Sigmoid colon (tissue), 6 donors: ENCODE measurements at regions not wholly inside any gene's neighbourhood (a gene's known extent, or its start where the extent isn't known, plus 50 kb on each side); places are given as distances from the start of the nearest gene placed in this dataset.

Experiments
- DNase-seq: peaks from one replicate; pipeline ENCODE4 v3.0.0-alpha.2; 2019
- H3K27ac ChIP-seq, 4 donors: fragments of 200-600 bp; sonication (generic); one replicate each; pipeline ENCODE4 v1.5.1; 2016 to 2019; ENCODE audit warnings: mild to moderate bottlenecking in 1 of 4
- H3K27me3 ChIP-seq, 3 donors: fragments of 200-600 bp; sonication (generic); one replicate each; pipeline ENCODE4 v1.5.1; 2019; ENCODE audit warnings: mild to moderate bottlenecking in 1 of 3
- H3K36me3 ChIP-seq, 4 donors: fragments of 200-600 bp; sonication (generic); one replicate each; pipeline ENCODE4 v1.5.1; 2016 to 2019
- H3K4me1 ChIP-seq, 4 donors: fragments of 200-600 bp; sonication (generic); one replicate each; pipeline ENCODE4 v1.5.1; 2017 to 2019
- H3K4me3 ChIP-seq, 4 donors: fragments of 200-600 bp; sonication (generic); one replicate each; pipeline ENCODE4 v1.5.1; 2017 to 2019; ENCODE audit warnings: mild to moderate bottlenecking in 2 of 4, moderate library complexity in 1 of 4
- H3K9me3 ChIP-seq, 4 donors: fragments of 200-600 bp in 3 of 4; sonication (generic) in 3 of 4; one replicate each; pipeline versions ENCODE4 v1.5.1 to v1.6.1; 2013 to 2019
- CTCF ChIP-seq, 4 experiments: fragments of 450-650 bp in 3 of 4; fragments of 200-600 bp in 1 of 4; IDR thresholded peaks; one replicate each; pipeline ENCODE4 v1.5.1; 2016 to 2019; ENCODE audit warnings: antibody characterized with exemption in 4 of 4, mild to moderate bottlenecking in 3 of 4, moderate library complexity in 2 of 4
- EP300 ChIP-seq, 4 donors: sonication (generic); formaldehyde crosslinking; IDR thresholded peaks; one replicate each; pipeline ENCODE4 v1.6.1; 2017; ENCODE audit warnings: antibody characterized with exemption in 4 of 4
- POLR2A ChIP-seq, 2 donors: fragments of 450-650 bp; IDR thresholded peaks; one replicate each; pipeline ENCODE4 v1.6.1; 2016; ENCODE audit warnings: antibody characterized with exemption in 2 of 2, mild to moderate bottlenecking in 2 of 2, moderate library complexity in 2 of 2
- POLR2AphosphoS5 ChIP-seq, 4 donors: sonication (generic); formaldehyde crosslinking; IDR thresholded peaks; one replicate each; pipeline ENCODE4 v1.6.1; 2017; ENCODE audit warnings: antibody characterized with exemption in 4 of 4
- WGBS, 2 donors: extraction: QIAGEN DNeasy Blood & Tissue Kit; methylation state at CpG; one replicate each; pipeline ENCODE4 v1.1.7; 2013; 5-methylcytosine and 5-hydroxymethylcytosine counted together
- intact Hi-C: fragments of 100-400 bp; cut with DNase I; formaldehyde crosslinking; loops from one replicate; pipeline ENCODE4 v1.15.1; 2023
- donor health status: healthy with polysubstance abuse.
- donor health status: healthy.

DNA sequence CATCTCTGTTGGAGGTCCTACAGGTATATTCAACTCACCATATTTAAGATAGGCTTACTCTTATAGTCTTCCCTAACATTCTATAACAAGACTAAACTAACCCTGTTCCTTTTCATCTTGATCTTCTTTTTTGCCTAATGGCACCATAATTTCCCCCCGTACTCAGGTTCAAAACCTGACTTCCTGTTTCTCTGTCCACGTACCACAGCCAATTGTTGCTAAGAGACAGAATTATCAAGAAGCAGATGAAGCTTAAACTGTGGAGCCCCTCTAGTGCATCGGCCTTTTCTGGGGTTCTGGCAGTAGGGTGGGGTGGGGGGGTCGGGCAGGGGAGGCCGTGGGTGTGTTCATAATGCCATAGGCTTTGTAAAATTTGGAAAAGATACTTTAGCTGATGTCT, 109.2 kb downstream of the EVX1 start:
- DNase-seq = no peak
- WGBS, 2 donors = 63 to 74% methylated on average over 5 of the region's 5 CpGs
- no peaks in the 10 kb centered on the region for H3K27me3 ChIP-seq
- intact Hi-C loops = no loop called here
- H3K27ac ChIP-seq = no peak overlapping the region
- H3K4me1 ChIP-seq = peaks cover 0 to 7% (median 6%) of the 10 kb centered on the region in 4 donors
- H3K4me3 ChIP-seq = no peak overlapping the region
- H3K36me3 ChIP-seq = no peaks in the 10 kb centered on the region
- no peaks in the 10 kb centered on the region for H3K9me3 ChIP-seq
- TF ChIP-seq CTCF (IDR thresholded peaks at IDR 0.05) (no peak), POLR2AphosphoS5 (IDR thresholded peaks at IDR 0.05) (no peak), POLR2A (IDR thresholded peaks at IDR 0.05) (no peak), EP300 (IDR thresholded peaks at IDR 0.05) (no peak)

GRCh38 chr7:27359181-27360125, 116.9 kb downstream of the EVX1 start:
- Histone ChIP-seq H3K27me3 (no peaks in the 10 kb centered on the region), H3K4me1 (peaks cover 0 to 2% (median 0%) of the 10 kb centered on the region in 4 donors), H3K4me3 (no peak overlapping the region), H3K9me3 (no peaks in the 10 kb centered on the region), H3K27ac (no peak overlapping the region), H3K36me3 (no peaks in the 10 kb centered on the region)
- TF ChIP-seq POLR2AphosphoS5 (IDR thresholded peaks at IDR 0.05) = no peak
- no peak for TF ChIP-seq EP300 (IDR thresholded peaks at IDR 0.05)
- TF ChIP-seq CTCF (IDR thresholded peaks at IDR 0.05) = no peak
- no peak for TF ChIP-seq POLR2A (IDR thresholded peaks at IDR 0.05)
- intact Hi-C loops = no loop called here
- 88 to 90% methylated on average over 9 of the region's 9 CpGs for WGBS, 2 donors
- no peak for DNase-seq

GRCh38 chr7:27361522-27361921, 118.9 kb downstream of the EVX1 start:
- intact Hi-C loops = no loop called here
- 44 to 82% methylated on average over 10 of the region's 10 CpGs for WGBS, 2 donors
- no peaks in the 10 kb centered on the region for H3K36me3 ChIP-seq
- peaks cover 0 to 9% (median 0%) of the 10 kb centered on the region in 4 donors for H3K4me1 ChIP-seq
- TF ChIP-seq POLR2A (IDR thresholded peaks at IDR 0.05) (no peak), EP300 (IDR thresholded peaks at IDR 0.05) (no peak), POLR2AphosphoS5 (IDR thresholded peaks at IDR 0.05) (no peak), CTCF (IDR thresholded peaks at IDR 0.05) (no peak)
- no peaks in the 10 kb centered on the region for H3K27me3 ChIP-seq
- no peak overlapping the region for H3K4me3 ChIP-seq
- H3K9me3 ChIP-seq = no peaks in the 10 kb centered on the region
- no peak for DNase-seq
- H3K27ac ChIP-seq = no peak overlapping the region

DNA sequence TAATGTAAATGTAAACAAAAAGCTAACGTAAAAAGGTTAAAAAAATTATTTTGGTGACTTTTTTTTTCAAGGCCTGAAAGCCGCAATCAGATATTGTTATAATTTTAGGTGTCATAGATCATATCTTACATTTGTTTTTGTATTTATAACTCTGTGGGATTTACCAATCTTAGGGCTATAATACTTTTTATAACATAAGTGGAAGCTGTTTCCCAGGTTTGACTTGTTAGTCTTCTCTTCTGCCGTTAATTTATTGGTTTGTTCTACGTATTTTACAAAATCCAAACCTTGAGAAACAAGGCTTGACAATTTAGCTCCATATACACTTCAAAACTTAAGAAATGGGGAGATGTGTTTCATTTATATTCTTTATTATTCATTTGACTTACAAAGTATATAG, 119.4 kb downstream of the EVX1 start:
- no peaks in the 10 kb centered on the region for H3K27me3 ChIP-seq
- no peak for DNase-seq
- H3K36me3 ChIP-seq = no peaks in the 10 kb centered on the region
- H3K4me1 ChIP-seq = peaks cover 0 to 9% (median 0%) of the 10 kb centered on the region in 4 donors
- H3K9me3 ChIP-seq = no peaks in the 10 kb centered on the region
- H3K27ac ChIP-seq = no peak overlapping the region
- TF ChIP-seq EP300 (IDR thresholded peaks at IDR 0.05) = no peak
- no peak for TF ChIP-seq CTCF (IDR thresholded peaks at IDR 0.05)
- TF ChIP-seq POLR2A (IDR thresholded peaks at IDR 0.05) = no peak
- no peak for TF ChIP-seq POLR2AphosphoS5 (IDR thresholded peaks at IDR 0.05)
- intact Hi-C loops = no loop called here
- no peak overlapping the region for H3K4me3 ChIP-seq
- 22 to 68% methylated on average over 4 of the region's 4 CpGs for WGBS, 2 donors
